Common myeloid progenitor, CD34-positive (primary cell): ENCODE measurements at regions not wholly inside any gene's neighbourhood (a gene's known extent, or its start where the extent isn't known, plus 50 kb on each side); places are given as distances from the start of the nearest gene placed in this dataset.
A peak's percentile ranks its signal among the peaks of the same experiment; 100 is the strongest.

Experiments
- CTCF ChIA-PET: fragments of 350-600 bp; sonication (Branson Sonifier 250); formaldehyde crosslinking; loops from one replicate; lab custom pipeline; 2021; ENCODE audit warnings: antibody characterized with exemption; lab: Charles Lee
- POLR2A ChIA-PET: fragments of 350-600 bp; sonication (Branson Sonifier 250); formaldehyde crosslinking; loops from one replicate; lab custom pipeline; 2021; ENCODE audit warnings: antibody characterized with exemption; lab: Charles Lee
- DNase-seq, 3 donors: peaks; one replicate each; pipeline versions ENCODE4 v3.0.0 to v3.0.0-alpha.2; 2013
- H3K27ac ChIP-seq, 2 experiments: 1 replicate in 1 of 2; 2 replicates in 1 of 2; pipeline ENCODE4 v1.7.0; 2013; ENCODE audit warnings: inconsistent platforms in 2 of 2, low read length in 2 of 2, mild to moderate bottlenecking in 2 of 2, low read depth in 1 of 2, moderate library complexity in 1 of 2; ENCODE audit not compliant: severe bottlenecking in 2 of 2, insufficient read depth in 1 of 2, poor library complexity in 1 of 2
- H3K27me3 ChIP-seq, 5 experiments: replicated peaks in 2 of 5; 1 replicate in 3 of 5; 2 replicates in 2 of 5; pipeline versions ENCODE4 v1.6.1 to v1.7.0; 2013; ENCODE audit warnings: low read length in 4 of 5, mild to moderate bottlenecking in 2 of 5, moderate library complexity in 2 of 5, inconsistent platforms in 1 of 5; ENCODE audit not compliant: insufficient read depth in 5 of 5, control insufficient read depth in 4 of 5
- H3K36me3 ChIP-seq, 4 experiments: 1 replicate in 2 of 4; 2 replicates in 2 of 4; pipeline versions ENCODE4 v1.6.1 to v1.7.0; 2013; ENCODE audit warnings: low read length in 3 of 4, control low read depth in 1 of 4, mild to moderate bottlenecking in 1 of 4; ENCODE audit not compliant: control insufficient read depth in 4 of 4, insufficient read depth in 4 of 4
- H3K4me1 ChIP-seq, 4 experiments: 1 replicate in 3 of 4; 2 replicates in 1 of 4; pipeline versions ENCODE4 v1.6.1 to v1.7.1; 2013; ENCODE audit warnings: low read length in 3 of 4, mild to moderate bottlenecking in 3 of 4, control low read depth in 1 of 4, inconsistent platforms in 1 of 4, moderate library complexity in 1 of 4; ENCODE audit not compliant: control insufficient read depth in 4 of 4, insufficient read depth in 4 of 4; ENCODE audit errors: control extremely low read depth in 1 of 4
- H3K4me3 ChIP-seq, 7 experiments: 1 replicate in 4 of 7; 2 replicates in 3 of 7; pipeline versions ENCODE4 v1.5.1 to v1.7.0; 2013; ENCODE audit warnings: mild to moderate bottlenecking in 7 of 7, low read length in 6 of 7, moderate library complexity in 6 of 7, inconsistent platforms in 2 of 7, low read depth in 2 of 7, control low read depth in 1 of 7; ENCODE audit not compliant: insufficient read depth in 4 of 7, control insufficient read depth in 1 of 7; ENCODE audit errors: extremely low read depth in 1 of 7
- H3K9me3 ChIP-seq, 5 experiments: 1 replicate in 4 of 5; 2 replicates in 1 of 5; pipeline versions ENCODE4 v1.6.1 to v1.7.1; 2013; ENCODE audit warnings: low read length in 4 of 5, mild to moderate bottlenecking in 2 of 5, inconsistent platforms in 1 of 5, low read depth in 1 of 5, moderate library complexity in 1 of 5; ENCODE audit not compliant: control insufficient read depth in 4 of 5, insufficient read depth in 2 of 5; ENCODE audit errors: control extremely low read depth in 1 of 5
- WGBS: methylation state at CpG from one replicate; pipeline ENCODE4 v1.1.5; 2013; ENCODE audit not compliant: insufficient coverage; 5-methylcytosine and 5-hydroxymethylcytosine counted together

DNA sequence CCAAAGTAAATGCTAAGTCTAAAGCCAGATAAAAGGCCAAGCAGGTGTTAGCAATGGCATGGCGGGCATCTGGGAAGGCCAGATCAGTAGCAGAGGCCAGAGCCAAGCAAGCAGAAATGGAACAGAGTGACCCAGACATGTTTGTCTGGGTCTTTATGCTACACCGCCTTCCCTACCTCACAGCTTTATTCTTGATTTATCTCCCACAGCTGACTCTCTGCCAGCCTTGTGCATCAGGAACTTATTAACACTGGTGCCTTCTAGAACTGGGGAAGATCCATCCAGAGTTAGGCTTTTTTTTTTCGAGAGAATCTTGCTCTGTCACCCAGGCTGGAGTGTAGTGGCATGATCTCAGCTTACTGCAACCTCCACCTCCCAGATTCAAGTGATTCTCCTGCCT, 112.5 kb upstream of the SLC44A1 start:
- 94% methylated on average over 2 of the region's 3 CpGs for WGBS
- Histone ChIP-seq H3K27me3 (peaks cover 0 to 2% (median 0%) of the 10 kb centered on the region in 5 experiments), H3K36me3 (no peaks in the 10 kb centered on the region), H3K4me3 (no peak overlapping the region), H3K9me3 (no peaks in the 10 kb centered on the region), H3K4me1 (peaks cover 5 to 26% (median 22%) of the 10 kb centered on the region in 4 experiments), H3K27ac (no peak overlapping the region)
- ChIA-PET CTCF (interaction anchor here (0.6 to 1.9 kb wide), 3 partner anchors 15 to 255 kb away, joined by 3 to 5 read pairs (median 3); no protein-coding TSS in a partner anchor), POLR2A (no interaction called here)
- no peak for DNase-seq

- CTCF ChIA-PET = interaction anchor here (1.4 to 1.9 kb wide), 3 partner anchors 15 to 276 kb away, joined by 3 to 5 read pairs (median 3); no protein-coding TSS in a partner anchor
- 100% methylated on average over 2 of the region's 2 CpGs for WGBS
- DNase-seq = no peak
These were observed 111.8 kb upstream of the SLC44A1 start for GRCh38 chr9:105132606-105133005.

GRCh38 chr9:105138306-105138801, 106.1 kb upstream of the SLC44A1 start:
- POLR2A ChIA-PET = interaction anchor here (0.6 kb wide), 1 partner anchor 16 kb away, joined by 3 read pairs; no protein-coding TSS in a partner anchor
- no peak for DNase-seq
- WGBS = 100% methylated on average over 4 of the region's 5 CpGs
- CTCF ChIA-PET = interaction anchor here (0.7 to 2.3 kb wide), 3 partner anchors 10 to 274 kb away, joined by 3 to 11 read pairs (median 3); no protein-coding TSS in a partner anchor
- H3K4me3 ChIP-seq = no peak overlapping the region
- peaks cover 0 to 18% (median 14%) of the 10 kb centered on the region in 4 experiments for H3K4me1 ChIP-seq
- no peaks in the 10 kb centered on the region for H3K36me3 ChIP-seq
- H3K27me3 ChIP-seq = no peaks in the 10 kb centered on the region
- no peak overlapping the region for H3K27ac ChIP-seq
- no peaks in the 10 kb centered on the region for H3K9me3 ChIP-seq

More at GRCh38 chr9:105132606-105133005, 111.8 kb upstream of the SLC44A1 start:
- Histone ChIP-seq H3K4me1 (peaks cover 3 to 19% (median 16%) of the 10 kb centered on the region in 4 experiments), H3K4me3 (no peak overlapping the region), H3K9me3 (no peaks in the 10 kb centered on the region), H3K27ac (no peak overlapping the region), H3K27me3 (peaks cover 0 to 2% (median 0%) of the 10 kb centered on the region in 5 experiments), H3K36me3 (no peaks in the 10 kb centered on the region)
- POLR2A ChIA-PET = no interaction called here

DNA sequence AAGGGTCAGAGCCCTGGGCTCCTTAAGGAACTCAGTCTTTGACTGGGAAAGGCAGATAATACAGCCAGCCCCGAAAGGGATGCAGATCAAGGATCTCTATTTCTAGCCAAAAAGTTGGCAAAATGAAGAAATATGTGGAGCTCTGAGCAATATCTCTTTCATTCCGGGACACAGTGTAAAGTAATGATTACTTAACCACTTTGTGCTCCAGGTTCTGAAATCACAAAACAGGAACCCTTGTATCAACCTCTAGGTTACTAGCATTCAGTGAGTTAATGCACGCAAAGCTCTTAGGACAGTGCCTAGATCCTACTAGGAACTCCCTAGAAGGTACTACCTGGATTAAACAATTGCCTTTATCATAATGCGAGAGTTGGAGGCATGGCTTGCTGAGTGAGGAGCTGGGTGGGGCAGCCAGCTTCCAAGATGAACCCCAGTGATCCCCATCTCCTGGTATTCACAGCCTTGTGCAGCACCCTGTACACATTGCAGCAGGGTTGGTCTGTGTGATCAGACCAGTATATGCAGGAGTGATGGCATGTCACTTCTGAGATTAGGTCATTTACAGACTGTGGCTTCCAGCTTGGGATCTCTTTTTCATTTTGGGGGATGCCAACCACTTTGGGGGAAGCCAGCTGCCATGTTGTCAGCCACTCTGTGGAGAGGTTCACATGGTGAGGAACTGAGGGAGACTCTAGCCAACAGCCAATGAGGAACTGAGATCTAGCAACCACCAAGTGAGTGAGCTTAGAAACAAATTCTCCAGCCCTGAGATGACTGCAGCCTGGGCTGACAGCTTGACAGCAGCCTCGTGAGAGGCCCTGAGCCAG, 103.1 kb upstream of the SLC44A1 start:
- 83% methylated on average over 5 of the region's 5 CpGs for WGBS
- H3K27me3 ChIP-seq = no peaks in the 10 kb centered on the region
- H3K36me3 ChIP-seq = no peaks in the 10 kb centered on the region
- ChIA-PET POLR2A (interaction anchor here (0.6 kb wide), 1 partner anchor 85 kb away, joined by 3 read pairs; no protein-coding TSS in a partner anchor), CTCF (interaction anchor here (0.7 to 2.2 kb wide), 3 partner anchors 14 to 214 kb away, joined by 3 to 6 read pairs (median 3); partner anchors contain the start of gene ABCA1)
- no peak overlapping the region for H3K4me3 ChIP-seq
- DNase-seq = peak in 1 of 3 donors; percentile 15
- peaks cover 0 to 18% (median 14%) of the 10 kb centered on the region in 4 experiments for H3K4me1 ChIP-seq
- H3K9me3 ChIP-seq = no peaks in the 10 kb centered on the region
- no peak overlapping the region for H3K27ac ChIP-seq

DNA sequence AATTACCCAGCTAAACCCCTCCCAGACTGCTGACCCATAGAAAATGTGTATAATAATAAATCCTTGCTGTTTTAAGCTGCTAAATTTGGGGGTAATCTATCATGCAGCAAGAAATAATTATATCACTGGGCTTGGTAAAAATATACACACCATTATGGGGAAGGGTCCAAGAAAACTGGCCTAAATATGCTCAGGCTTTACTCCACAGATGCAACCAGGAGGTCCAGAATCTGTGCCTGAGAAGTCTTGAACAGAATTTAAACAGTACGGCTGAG, 102.5 kb upstream of the SLC44A1 start:
- no peak overlapping the region for H3K27ac ChIP-seq
- no peak for DNase-seq
- H3K27me3 ChIP-seq = no peaks in the 10 kb centered on the region
- peaks cover 0 to 18% (median 14%) of the 10 kb centered on the region in 4 experiments for H3K4me1 ChIP-seq
- WGBS = 100% methylated on average over 1 of the region's 1 CpG
- ChIA-PET CTCF (no interaction called here), POLR2A (no interaction called here)
- H3K4me3 ChIP-seq = no peak overlapping the region
- H3K9me3 ChIP-seq = no peaks in the 10 kb centered on the region
- H3K36me3 ChIP-seq = no peaks in the 10 kb centered on the region

DNA sequence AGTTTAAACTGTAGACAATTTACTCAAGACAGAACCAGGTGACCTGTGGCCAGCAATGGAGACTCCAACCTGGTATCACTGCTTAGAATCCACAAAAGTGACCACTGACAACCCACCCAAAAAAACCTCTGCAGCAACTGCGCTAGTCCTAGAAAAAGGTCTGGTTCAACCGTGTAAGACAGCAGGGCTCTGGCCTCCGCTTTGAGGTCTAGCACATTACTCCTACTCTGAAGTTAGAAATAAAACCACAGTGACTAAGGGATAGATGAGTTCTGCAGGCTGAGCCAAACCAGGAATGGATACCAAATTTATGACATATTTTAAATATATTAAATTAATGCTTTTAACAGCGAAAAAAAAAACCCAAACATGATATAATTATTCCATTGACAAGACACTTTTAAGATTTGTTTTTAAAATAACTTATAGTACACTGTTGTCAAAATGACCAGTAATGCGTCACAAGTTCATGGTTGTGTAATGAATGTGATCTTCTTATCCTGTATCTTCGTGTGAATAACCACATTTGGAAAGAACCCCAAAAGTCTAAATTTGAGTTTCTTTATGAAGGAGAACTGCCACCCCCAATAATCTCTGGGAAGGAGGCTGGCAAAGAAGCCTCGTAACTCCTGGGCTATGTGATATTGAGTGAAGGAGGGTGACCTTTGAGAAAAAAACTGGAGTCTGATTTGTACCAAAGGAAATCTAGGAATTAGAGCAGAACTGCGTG, 101.9 kb upstream of the SLC44A1 start:
- no peak overlapping the region for H3K4me3 ChIP-seq
- ChIA-PET POLR2A (no interaction called here), CTCF (no interaction called here)
- no peaks in the 10 kb centered on the region for H3K27me3 ChIP-seq
- H3K9me3 ChIP-seq = no peaks in the 10 kb centered on the region
- H3K36me3 ChIP-seq = no peaks in the 10 kb centered on the region
- peak; percentile 46 to 87 (median 83) for DNase-seq
- no peak overlapping the region for H3K27ac ChIP-seq
- WGBS = 53% methylated on average over 2 of the region's 8 CpGs
- peaks cover 0 to 18% (median 14%) of the 10 kb centered on the region in 4 experiments for H3K4me1 ChIP-seq
